GM12864 (cell line): ENCODE measurements at regions not wholly inside any gene's neighbourhood (a gene's known extent, or its start where the extent isn't known, plus 50 kb on each side); places are given as distances from the start of the nearest gene placed in this dataset.
"Not testable (repeated sequence)": the region's sequence is repeated elsewhere in the genome, so short reads cannot be mapped to it uniquely, and the experiment has no call there.

Experiments
- DNase-seq: peaks from one replicate; pipeline ENCODE4 v3.0.0-alpha.2; 2011; ENCODE audit warnings: low read depth
- H3K4me3 ChIP-seq: 2 replicates; pipeline ENCODE4 v1.5.1; 2011; ENCODE audit warnings: mild to moderate bottlenecking, low read depth, low read length, control low read depth
- TF ChIP-seq, protein P1 (sequence below): IDR thresholded peaks from 2 replicates; pipeline ENCODE4 v1.5.1; 2011; ENCODE audit warnings: low read depth, mild to moderate bottlenecking, moderate library complexity, low read length, control low read depth, inconsistent platforms; ENCODE audit errors: missing control alignments

DNA sequence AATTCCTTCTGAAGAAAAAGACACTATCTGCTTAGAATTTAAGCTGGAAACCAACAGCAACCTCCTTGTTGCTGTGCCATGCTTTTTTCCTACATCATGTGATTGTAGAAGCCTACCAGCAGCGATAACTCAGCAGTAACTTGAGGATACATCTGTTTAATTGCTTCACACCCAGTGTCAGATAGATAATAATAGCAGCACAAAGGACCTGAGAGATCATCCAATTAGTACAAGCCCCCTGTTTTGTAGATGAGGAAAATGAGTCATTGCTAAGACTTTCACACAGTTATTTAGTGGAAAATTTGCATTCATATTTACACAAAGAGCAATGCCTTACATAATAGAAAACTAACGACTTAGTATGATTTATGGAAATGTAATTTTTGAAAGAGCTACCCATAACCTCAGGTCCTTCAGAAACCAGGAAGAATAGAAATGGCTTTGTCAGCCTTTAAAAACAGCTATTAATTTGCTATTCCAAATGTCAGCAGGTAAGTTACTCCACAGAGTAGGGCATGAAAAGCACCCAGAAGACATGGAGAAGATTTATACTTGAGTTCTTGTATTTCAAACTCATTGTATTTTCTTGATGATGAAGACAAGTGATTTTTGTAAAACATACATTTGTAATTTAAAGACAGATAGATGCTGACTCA lies 93.7 kb upstream of the SGCG start:
- DNase-seq = no peak
- no peak overlapping the region for H3K4me3 ChIP-seq
- TF ChIP-seq, protein P1, sequence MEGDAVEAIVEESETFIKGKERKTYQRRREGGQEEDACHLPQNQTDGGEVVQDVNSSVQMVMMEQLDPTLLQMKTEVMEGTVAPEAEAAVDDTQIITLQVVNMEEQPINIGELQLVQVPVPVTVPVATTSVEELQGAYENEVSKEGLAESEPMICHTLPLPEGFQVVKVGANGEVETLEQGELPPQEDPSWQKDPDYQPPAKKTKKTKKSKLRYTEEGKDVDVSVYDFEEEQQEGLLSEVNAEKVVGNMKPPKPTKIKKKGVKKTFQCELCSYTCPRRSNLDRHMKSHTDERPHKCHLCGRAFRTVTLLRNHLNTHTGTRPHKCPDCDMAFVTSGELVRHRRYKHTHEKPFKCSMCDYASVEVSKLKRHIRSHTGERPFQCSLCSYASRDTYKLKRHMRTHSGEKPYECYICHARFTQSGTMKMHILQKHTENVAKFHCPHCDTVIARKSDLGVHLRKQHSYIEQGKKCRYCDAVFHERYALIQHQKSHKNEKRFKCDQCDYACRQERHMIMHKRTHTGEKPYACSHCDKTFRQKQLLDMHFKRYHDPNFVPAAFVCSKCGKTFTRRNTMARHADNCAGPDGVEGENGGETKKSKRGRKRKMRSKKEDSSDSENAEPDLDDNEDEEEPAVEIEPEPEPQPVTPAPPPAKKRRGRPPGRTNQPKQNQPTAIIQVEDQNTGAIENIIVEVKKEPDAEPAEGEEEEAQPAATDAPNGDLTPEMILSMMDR = no peak

DNA sequence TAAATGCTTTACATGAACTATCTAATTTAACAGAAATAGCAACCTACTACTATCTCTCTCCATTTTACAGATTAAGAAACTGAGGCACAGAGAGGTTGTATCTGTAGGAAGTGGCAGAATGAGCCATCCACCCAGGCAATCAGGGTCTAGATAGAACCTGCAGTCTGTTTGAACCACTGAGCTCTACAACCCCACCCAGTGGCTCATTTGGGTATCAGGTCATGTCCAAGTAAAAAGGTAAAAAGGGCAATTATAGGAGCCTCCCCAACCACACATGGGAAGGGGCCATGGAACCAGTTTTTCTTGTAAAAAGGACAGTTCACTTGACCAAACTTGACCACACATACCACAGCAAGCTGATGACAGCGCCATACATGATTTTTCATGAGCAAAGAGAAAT lies 92.9 kb upstream of the SGCG start:
- TF ChIP-seq, protein P1 = peak; percentile 68
- no peak overlapping the region for H3K4me3 ChIP-seq
- no peak for DNase-seq

DNA sequence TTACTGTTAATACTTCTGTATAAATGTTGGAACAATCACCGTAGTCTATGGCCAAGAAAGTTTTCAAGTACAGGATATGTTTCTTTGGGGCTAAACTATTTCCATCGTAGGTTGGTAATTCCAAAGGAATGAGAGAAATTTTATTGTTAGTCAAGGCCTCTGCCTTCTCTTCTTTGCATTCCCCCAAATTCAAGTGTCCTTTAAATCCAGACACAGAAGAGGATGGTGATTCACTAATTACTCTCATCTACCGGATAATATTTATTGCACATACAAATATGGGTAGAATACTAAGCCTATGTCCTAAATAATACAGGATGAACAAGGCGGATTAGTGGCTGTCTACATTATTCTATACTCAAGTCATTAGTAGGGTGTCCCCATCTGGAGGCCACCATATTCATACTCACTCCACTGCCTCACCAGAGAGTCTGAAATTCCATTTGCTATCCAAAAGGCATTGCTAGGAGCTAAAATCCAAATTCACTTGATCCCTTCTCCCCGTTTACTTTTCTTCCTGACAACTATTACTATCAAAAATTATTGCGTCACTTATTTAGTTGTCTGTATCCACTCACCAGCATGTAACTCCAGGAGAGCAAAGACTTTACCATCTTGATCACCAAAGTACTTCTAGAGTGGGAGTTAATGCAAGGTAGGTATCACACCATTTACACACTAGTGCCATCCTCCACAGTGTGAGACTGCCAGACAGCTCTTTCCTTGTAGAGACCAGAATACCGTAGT lies 82.4 kb upstream of the SGCG start:
- DNase-seq = no peak
- no peak overlapping the region for H3K4me3 ChIP-seq
- TF ChIP-seq, protein P1 = no peak

GRCh38 chr13:23105051-23105450 lies 75.7 kb upstream of the SGCG start:
- TF ChIP-seq, protein P1 = no peak
- no peak overlapping the region for H3K4me3 ChIP-seq
- no peak for DNase-seq

- H3K4me3 ChIP-seq = no peak overlapping the region
- DNase-seq = no peak
- TF ChIP-seq, protein P1 = no peak
These were observed 73.1 kb upstream of the SGCG start for GRCh38 chr13:23107665-23108064.

GRCh38 chr13:23119131-23119530 lies 61.6 kb upstream of the SGCG start:
- TF ChIP-seq, protein P1 = no peak
- DNase-seq = no peak
- H3K4me3 ChIP-seq = no peak overlapping the region

DNA sequence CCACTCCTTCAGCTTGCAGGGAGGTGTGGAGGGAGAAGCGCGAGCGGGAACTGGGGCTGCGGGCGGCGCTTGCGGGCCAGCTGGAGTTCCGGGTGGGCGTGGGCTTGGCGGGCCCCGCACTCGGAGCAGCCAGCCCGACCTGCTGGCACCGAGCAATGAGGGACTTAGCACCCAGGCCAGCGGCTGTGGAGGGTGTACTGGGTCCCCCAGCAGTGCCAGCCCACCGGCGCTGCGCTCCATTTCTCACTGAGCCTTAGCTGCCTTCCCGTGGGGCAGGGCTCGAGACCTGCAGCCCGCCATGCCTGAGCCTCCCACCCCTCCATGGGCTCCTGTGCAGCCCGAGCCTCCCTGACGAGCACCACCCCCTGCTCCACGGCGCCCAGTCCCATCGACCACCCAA lies 53.2 kb upstream of the SGCG start:
- not testable (repeated sequence) for DNase-seq, H3K4me3 ChIP-seq
